ENCODE measurements at regions not wholly inside any gene's neighbourhood (a gene's known extent, or its start where the extent isn't known, plus 50 kb on each side); places are given as distances from the start of the nearest gene placed in this dataset.

DNA sequence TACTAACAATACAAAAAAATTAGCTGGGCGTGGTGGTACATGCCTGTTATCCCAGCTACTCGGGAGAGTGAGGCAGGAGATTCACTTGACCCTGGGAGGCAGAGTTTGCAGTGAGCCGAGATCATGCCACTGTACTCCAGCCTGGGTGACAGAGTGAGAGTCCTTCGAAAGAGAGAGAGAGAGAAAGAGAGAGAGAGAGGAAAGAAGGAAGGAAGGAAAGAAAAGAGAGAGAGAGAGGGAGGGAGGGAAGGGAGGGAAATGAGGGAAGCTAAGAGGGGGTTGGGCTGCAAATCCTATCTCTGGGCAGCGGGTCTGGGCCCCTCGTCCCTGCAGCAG lies 59.9 kb upstream of the TFRC start:
- TF ChIP-seq, protein P1, sequence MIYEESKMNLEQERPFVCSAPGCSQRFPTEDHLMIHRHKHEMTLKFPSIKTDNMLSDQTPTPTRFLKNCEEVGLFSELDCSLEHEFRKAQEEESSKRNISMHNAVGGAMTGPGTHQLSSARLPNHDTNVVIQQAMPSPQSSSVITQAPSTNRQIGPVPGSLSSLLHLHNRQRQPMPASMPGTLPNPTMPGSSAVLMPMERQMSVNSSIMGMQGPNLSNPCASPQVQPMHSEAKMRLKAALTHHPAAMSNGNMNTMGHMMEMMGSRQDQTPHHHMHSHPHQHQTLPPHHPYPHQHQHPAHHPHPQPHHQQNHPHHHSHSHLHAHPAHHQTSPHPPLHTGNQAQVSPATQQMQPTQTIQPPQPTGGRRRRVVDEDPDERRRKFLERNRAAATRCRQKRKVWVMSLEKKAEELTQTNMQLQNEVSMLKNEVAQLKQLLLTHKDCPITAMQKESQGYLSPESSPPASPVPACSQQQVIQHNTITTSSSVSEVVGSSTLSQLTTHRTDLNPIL (CRISPR knock-in tag; IDR thresholded peaks at IDR 0.05; ENCODE audit: low read depth): no peak
- TF ChIP-seq, protein P2, sequence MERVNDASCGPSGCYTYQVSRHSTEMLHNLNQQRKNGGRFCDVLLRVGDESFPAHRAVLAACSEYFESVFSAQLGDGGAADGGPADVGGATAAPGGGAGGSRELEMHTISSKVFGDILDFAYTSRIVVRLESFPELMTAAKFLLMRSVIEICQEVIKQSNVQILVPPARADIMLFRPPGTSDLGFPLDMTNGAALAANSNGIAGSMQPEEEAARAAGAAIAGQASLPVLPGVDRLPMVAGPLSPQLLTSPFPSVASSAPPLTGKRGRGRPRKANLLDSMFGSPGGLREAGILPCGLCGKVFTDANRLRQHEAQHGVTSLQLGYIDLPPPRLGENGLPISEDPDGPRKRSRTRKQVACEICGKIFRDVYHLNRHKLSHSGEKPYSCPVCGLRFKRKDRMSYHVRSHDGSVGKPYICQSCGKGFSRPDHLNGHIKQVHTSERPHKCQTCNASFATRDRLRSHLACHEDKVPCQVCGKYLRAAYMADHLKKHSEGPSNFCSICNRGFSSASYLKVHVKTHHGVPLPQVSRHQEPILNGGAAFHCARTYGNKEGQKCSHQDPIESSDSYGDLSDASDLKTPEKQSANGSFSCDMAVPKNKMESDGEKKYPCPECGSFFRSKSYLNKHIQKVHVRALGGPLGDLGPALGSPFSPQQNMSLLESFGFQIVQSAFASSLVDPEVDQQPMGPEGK (CRISPR knock-in tag; IDR thresholded peaks at IDR 0.05; ENCODE audit: borderline replicate concordance): no peak
- TF ChIP-seq ZNF70 (CRISPR knock-in tag; IDR thresholded peaks at IDR 0.05): no peak
- TF ChIP-seq ISL1 (CRISPR knock-in tag; IDR thresholded peaks at IDR 0.05): no peak
- TF ChIP-seq RARB (CRISPR knock-in tag; IDR thresholded peaks at IDR 0.05): no peak
- no peak for TF ChIP-seq BACH2 (CRISPR knock-in tag; IDR thresholded peaks at IDR 0.05; ENCODE audit: borderline replicate concordance)

Measured in SK-N-SH treated with all-trans-retinoic acid at 6 μM for 48 hours (cell line).